ENCODE measurements at regions not wholly inside any gene's neighbourhood (a gene's known extent, or its start where the extent isn't known, plus 50 kb on each side); places are given as distances from the start of the nearest gene placed in this dataset.

- H3K36me3 ChIP-seq (ENCODE audit: insufficient read depth, low read length, poor library complexity, severe bottlenecking): no peaks in the 10 kb centered on the region
- no peak for DNase-seq (ENCODE audit: low spot score)
- no peaks in the 10 kb centered on the region for H3K4me1 ChIP-seq (ENCODE audit: insufficient read depth, low read length, poor library complexity, severe bottlenecking)
- TF ChIP-seq EZH2 (IDR thresholded peaks at IDR 0.05; ENCODE audit: borderline replicate concordance, low read depth, low read length, poor library complexity, severe bottlenecking) (no peak), CTCF (conservative IDR thresholded peaks at IDR 0.05; ENCODE audit: low read depth, low read length) (no peak)
- CTCF ChIA-PET: no interaction called here
- POLR2A ChIA-PET (ENCODE audit: low non-redundant PET): no interaction called here
- H3K27me3 ChIP-seq (replicated peaks; ENCODE audit: insufficient read depth, low read depth, low read length, poor library complexity): no peaks in the 10 kb centered on the region
- no TSS peak for BruUV-seq (replicated peaks)
- H3K27ac ChIP-seq (ENCODE audit: low read depth, low read length, poor library complexity, severe bottlenecking): no peak overlapping the region
- intact Hi-C loops (cut with micrococcal nuclease; ENCODE audit: unreplicated experiment): no loop called here
- H3K4me3 ChIP-seq (ENCODE audit: low read depth, low read length, poor library complexity, severe bottlenecking): no peak overlapping the region
- no peaks in the 10 kb centered on the region for H3K9me3 ChIP-seq (ENCODE audit: low read depth, low read length, poor library complexity, severe bottlenecking)
Observed at GRCh38 chr13:85347251-85347650, 452.0 kb downstream of the SLITRK6 start.

DNA sequence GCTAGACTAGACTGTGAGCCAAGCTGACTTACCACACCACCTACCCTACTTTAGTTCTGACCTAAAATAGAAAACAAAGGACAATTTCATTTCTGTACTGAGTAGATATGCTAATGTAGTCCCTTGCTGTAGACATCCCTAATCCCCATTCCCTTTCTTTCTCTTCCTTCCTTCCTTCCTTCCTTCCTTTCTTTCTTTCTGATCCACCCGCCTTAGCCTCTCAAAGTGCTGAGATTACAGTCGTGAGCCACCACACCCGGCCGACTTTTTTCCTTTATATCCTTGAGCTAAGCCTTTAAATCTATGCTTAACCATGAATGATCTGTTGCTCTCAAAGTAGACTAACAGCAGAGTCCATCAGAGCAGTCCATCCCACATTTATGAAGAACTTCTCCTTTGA is 465.0 kb downstream of the SLITRK6 start:
- DNase-seq (ENCODE audit: low spot score): peak; percentile 92
- peak overlapping the region; percentile 67 for H3K27ac ChIP-seq (ENCODE audit: low read depth, low read length, poor library complexity, severe bottlenecking)
- no peaks in the 10 kb centered on the region for H3K9me3 ChIP-seq (ENCODE audit: low read depth, low read length, poor library complexity, severe bottlenecking)
- POLR2A ChIA-PET (ENCODE audit: low non-redundant PET): no interaction called here
- CTCF ChIA-PET: no interaction called here
- no peak overlapping the region for H3K4me3 ChIP-seq (ENCODE audit: low read depth, low read length, poor library complexity, severe bottlenecking)
- TF ChIP-seq CTCF (conservative IDR thresholded peaks at IDR 0.05; ENCODE audit: low read depth, low read length) (no peak), EZH2 (IDR thresholded peaks at IDR 0.05; ENCODE audit: borderline replicate concordance, low read depth, low read length, poor library complexity, severe bottlenecking) (no peak)
- H3K27me3 ChIP-seq (replicated peaks; ENCODE audit: insufficient read depth, low read depth, low read length, poor library complexity): no peaks in the 10 kb centered on the region
- BruUV-seq (replicated peaks): no TSS peak
- intact Hi-C loops (cut with micrococcal nuclease; ENCODE audit: unreplicated experiment): no loop called here
- H3K4me1 ChIP-seq (ENCODE audit: insufficient read depth, low read length, poor library complexity, severe bottlenecking): peaks cover 14% of the 10 kb centered on the region
- H3K36me3 ChIP-seq (ENCODE audit: insufficient read depth, low read length, poor library complexity, severe bottlenecking): no peaks in the 10 kb centered on the region

DNA sequence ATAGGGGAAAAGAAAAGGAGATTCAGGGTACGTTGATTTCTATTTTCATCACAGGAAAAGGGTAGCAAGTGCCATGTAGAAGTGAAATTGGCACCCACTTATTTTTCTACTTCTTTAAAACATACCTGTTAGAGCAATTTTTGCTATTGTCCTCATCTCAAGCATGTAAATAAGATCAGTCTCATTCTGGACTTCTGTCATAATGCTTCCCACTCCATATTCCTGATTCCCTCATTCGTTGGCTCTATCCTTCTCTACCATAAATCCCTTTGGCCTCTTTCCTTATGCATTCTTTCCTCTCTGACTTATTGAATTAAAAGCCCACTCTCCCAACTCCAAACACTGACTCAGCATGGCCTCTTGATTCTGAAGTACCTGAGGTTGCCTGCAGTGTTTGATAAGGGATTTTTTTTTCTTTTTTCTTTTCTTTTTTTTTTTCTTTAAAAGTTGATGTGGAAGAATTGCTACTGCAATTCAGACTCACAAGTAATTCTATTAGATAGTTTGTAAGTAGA is 465.7 kb downstream of the SLITRK6 start:
- Histone ChIP-seq H3K36me3 (ENCODE audit: insufficient read depth, low read length, poor library complexity, severe bottlenecking) (no peaks in the 10 kb centered on the region), H3K27ac (ENCODE audit: low read depth, low read length, poor library complexity, severe bottlenecking) (peak overlapping the region; percentile 67), H3K9me3 (ENCODE audit: low read depth, low read length, poor library complexity, severe bottlenecking) (no peaks in the 10 kb centered on the region), H3K4me1 (ENCODE audit: insufficient read depth, low read length, poor library complexity, severe bottlenecking) (peaks cover 14% of the 10 kb centered on the region), H3K27me3 (replicated peaks; ENCODE audit: insufficient read depth, low read depth, low read length, poor library complexity) (no peaks in the 10 kb centered on the region), H3K4me3 (ENCODE audit: low read depth, low read length, poor library complexity, severe bottlenecking) (no peak overlapping the region)
- TF ChIP-seq CTCF (conservative IDR thresholded peaks at IDR 0.05; ENCODE audit: low read depth, low read length) (no peak), EZH2 (IDR thresholded peaks at IDR 0.05; ENCODE audit: borderline replicate concordance, low read depth, low read length, poor library complexity, severe bottlenecking) (no peak)
- DNase-seq (ENCODE audit: low spot score): peak; percentile 55
- ChIA-PET POLR2A (ENCODE audit: low non-redundant PET) (no interaction called here), CTCF (no interaction called here)
- intact Hi-C loops (cut with micrococcal nuclease; ENCODE audit: unreplicated experiment): no loop called here
- BruUV-seq (replicated peaks): TSS peak; percentile 85
